ENCODE measurements at regions not wholly inside any gene's neighbourhood (a gene's known extent, or its start where the extent isn't known, plus 50 kb on each side); places are given as distances from the start of the nearest gene placed in this dataset.
"Not testable (repeated sequence)": the region's sequence is repeated elsewhere in the genome, so short reads cannot be mapped to it uniquely, and the experiment has no call there.

DNA sequence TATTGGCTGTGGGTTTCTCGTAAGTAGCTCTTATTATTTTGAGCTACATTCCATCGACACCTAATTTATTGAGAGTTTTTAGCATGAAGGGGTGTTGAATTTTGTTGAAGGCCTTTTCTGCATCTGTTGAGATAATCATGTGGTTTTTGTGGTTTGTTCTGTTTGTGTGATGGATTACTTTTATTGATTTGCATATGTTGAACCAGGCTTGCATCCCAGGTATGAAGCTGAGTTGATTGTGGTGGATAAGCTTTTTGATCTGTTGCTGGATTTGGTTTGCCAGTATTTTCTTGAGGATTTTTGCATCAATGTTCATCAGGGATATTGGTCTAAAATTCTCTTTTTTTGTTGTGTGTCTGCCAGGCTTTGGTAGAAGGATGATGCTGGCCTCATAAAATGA, 301.5 kb downstream of the BCKDHB start:
- TF ChIP-seq, protein P1, sequence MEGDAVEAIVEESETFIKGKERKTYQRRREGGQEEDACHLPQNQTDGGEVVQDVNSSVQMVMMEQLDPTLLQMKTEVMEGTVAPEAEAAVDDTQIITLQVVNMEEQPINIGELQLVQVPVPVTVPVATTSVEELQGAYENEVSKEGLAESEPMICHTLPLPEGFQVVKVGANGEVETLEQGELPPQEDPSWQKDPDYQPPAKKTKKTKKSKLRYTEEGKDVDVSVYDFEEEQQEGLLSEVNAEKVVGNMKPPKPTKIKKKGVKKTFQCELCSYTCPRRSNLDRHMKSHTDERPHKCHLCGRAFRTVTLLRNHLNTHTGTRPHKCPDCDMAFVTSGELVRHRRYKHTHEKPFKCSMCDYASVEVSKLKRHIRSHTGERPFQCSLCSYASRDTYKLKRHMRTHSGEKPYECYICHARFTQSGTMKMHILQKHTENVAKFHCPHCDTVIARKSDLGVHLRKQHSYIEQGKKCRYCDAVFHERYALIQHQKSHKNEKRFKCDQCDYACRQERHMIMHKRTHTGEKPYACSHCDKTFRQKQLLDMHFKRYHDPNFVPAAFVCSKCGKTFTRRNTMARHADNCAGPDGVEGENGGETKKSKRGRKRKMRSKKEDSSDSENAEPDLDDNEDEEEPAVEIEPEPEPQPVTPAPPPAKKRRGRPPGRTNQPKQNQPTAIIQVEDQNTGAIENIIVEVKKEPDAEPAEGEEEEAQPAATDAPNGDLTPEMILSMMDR (IDR thresholded peaks at IDR 0.05 in 4 of 5, conservative IDR thresholded peaks at IDR 0.05 in 1 of 5): not testable (repeated sequence)
- TF ChIP-seq POLR2A (IDR thresholded peaks at IDR 0.05): not testable (repeated sequence)

Measured in gastrocnemius medialis (tissue), 4 donors.